ENCODE measurements at regions not wholly inside any gene's neighbourhood (a gene's known extent, or its start where the extent isn't known, plus 50 kb on each side); places are given as distances from the start of the nearest gene placed in this dataset.

DNA sequence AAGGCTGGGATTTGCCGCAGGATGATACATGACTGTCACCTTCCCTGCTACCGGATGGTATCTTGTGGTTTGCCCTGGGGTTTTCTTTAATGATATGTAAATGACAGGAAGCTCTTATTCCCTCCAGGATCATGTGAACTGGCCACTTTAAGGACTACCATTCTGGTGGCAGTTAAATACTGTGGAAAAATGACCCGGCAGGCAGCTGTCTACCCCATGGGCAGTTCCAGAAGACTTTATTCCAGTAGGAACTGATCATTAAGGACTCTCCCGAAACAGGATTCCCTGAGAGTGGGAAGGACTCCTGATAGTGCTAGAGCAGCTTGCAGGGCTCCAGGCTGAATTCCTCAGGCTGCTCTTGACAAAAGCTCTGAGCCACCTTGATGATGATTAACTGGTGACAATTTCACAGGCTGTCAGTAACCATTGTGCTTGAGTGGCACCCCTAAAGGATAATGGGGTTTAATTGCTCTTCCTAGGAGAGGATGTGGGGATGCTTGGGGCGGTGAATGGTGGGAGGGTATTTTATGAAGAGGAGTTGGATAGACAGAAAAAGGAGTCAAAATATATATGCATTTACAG lies 212.0 kb downstream of the CPS1 start:
- WGBS (ENCODE audit: insufficient coverage), result 85% methylated on average over 2 of the region's 5 CpGs

DNA sequence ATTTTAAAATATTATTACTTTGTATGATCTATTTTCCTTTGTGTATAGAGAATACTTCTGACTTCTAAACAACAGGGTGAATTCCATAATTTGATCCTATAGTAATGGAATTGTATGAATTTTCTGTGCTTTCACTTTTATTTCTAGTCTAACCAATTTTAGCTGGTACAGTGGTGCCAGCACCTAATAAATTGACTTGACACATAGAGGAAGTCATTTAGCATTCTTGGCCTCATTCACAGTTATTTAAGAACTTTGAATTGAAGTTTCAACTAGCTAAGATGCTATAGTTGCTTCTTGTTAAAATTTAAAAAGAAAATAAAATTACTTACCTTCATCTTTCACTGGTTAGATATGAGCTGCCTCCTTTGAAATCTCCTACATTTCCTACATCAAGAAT lies 220.4 kb downstream of the CPS1 start:
- H3K79me2 ChIP-seq (ENCODE audit: insufficient read depth, low read length), result no peaks in the 10 kb centered on the region
- intact Hi-C loops (cut with micrococcal nuclease), result no loop called here
- no peak overlapping the region for H3K27ac Mint-ChIP-seq

More for the DNA sequence above, 212.0 kb downstream of the CPS1 start:
- no peak overlapping the region for H2AFZ ChIP-seq (ENCODE audit: insufficient read depth, low read depth, low read length, poor library complexity, severe bottlenecking)
- TF ChIP-seq, protein P1, sequence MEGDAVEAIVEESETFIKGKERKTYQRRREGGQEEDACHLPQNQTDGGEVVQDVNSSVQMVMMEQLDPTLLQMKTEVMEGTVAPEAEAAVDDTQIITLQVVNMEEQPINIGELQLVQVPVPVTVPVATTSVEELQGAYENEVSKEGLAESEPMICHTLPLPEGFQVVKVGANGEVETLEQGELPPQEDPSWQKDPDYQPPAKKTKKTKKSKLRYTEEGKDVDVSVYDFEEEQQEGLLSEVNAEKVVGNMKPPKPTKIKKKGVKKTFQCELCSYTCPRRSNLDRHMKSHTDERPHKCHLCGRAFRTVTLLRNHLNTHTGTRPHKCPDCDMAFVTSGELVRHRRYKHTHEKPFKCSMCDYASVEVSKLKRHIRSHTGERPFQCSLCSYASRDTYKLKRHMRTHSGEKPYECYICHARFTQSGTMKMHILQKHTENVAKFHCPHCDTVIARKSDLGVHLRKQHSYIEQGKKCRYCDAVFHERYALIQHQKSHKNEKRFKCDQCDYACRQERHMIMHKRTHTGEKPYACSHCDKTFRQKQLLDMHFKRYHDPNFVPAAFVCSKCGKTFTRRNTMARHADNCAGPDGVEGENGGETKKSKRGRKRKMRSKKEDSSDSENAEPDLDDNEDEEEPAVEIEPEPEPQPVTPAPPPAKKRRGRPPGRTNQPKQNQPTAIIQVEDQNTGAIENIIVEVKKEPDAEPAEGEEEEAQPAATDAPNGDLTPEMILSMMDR (IDR thresholded peaks at IDR 0.05), result no peak
- H3K27ac ChIP-seq (ENCODE audit: low read depth in 1 of 2, low read length in 2 of 2), result no peak overlapping the region
- no peak overlapping the region for H3K4me2 ChIP-seq (replicated peaks; ENCODE audit: extremely low read depth, low read length, poor library complexity, severe bottlenecking)
- Mint-ChIP-seq H3K36me3 (no peaks in the 10 kb centered on the region), H3K27me3 (ENCODE audit: low read depth in 3 of 3) (no peaks in the 10 kb centered on the region), H3K9me3 (peaks cover 0 to 9% (median 5%) of the 10 kb centered on the region in 7 donors), H3K4me3 (no peak overlapping the region), H3K27ac (no peak overlapping the region), H3K4me1 (no peaks in the 10 kb centered on the region)
- intact Hi-C loops (cut with micrococcal nuclease), result no loop called here
- H3K9me3 ChIP-seq (replicated peaks in 1 of 2; ENCODE audit: control insufficient read depth in 1 of 2, insufficient read depth in 1 of 2, low read length in 2 of 2), result no peaks in the 10 kb centered on the region
- no peaks in the 10 kb centered on the region for H3K27me3 ChIP-seq (ENCODE audit: control insufficient read depth in 2 of 2, insufficient read depth in 2 of 2, low read length in 2 of 2)
- no peaks in the 10 kb centered on the region for H3K36me3 ChIP-seq (replicated peaks in 1 of 2; ENCODE audit: control insufficient read depth in 1 of 2, insufficient read depth in 2 of 2, low read length in 2 of 2)
- no peak overlapping the region for H3K9ac ChIP-seq (ENCODE audit: insufficient read depth, low read length, poor library complexity, severe bottlenecking)
- no peaks in the 10 kb centered on the region for H4K20me1 ChIP-seq (ENCODE audit: insufficient read depth, low read length)
- no peaks in the 10 kb centered on the region for H3K4me1 ChIP-seq (ENCODE audit: control insufficient read depth in 1 of 2, insufficient read depth in 2 of 2, low read length in 2 of 2)
- H3K4me3 ChIP-seq (replicated peaks in 1 of 3; ENCODE audit: low read depth in 2 of 3, low read length in 3 of 3), result no peak overlapping the region
- H3K79me2 ChIP-seq (ENCODE audit: insufficient read depth, low read length), result no peaks in the 10 kb centered on the region
- DNase-seq, result no peak

More for the DNA sequence above, 220.4 kb downstream of the CPS1 start:
- no peak overlapping the region for H2AFZ ChIP-seq (ENCODE audit: insufficient read depth, low read depth, low read length, poor library complexity, severe bottlenecking)
- H4K20me1 ChIP-seq (ENCODE audit: insufficient read depth, low read length), result no peaks in the 10 kb centered on the region
- no peaks in the 10 kb centered on the region for H3K36me3 ChIP-seq (replicated peaks in 1 of 2; ENCODE audit: control insufficient read depth in 1 of 2, insufficient read depth in 2 of 2, low read length in 2 of 2)
- Mint-ChIP-seq H3K9me3 (peaks cover 0 to 9% (median 4%) of the 10 kb centered on the region in 7 donors), H3K4me3 (no peak overlapping the region), H3K4me1 (no peaks in the 10 kb centered on the region), H3K27me3 (ENCODE audit: low read depth in 3 of 3) (no peaks in the 10 kb centered on the region), H3K36me3 (no peaks in the 10 kb centered on the region)
- H3K4me1 ChIP-seq (ENCODE audit: control insufficient read depth in 1 of 2, insufficient read depth in 2 of 2, low read length in 2 of 2), result no peaks in the 10 kb centered on the region
- DNase-seq, result no peak
- no peak overlapping the region for H3K4me3 ChIP-seq (replicated peaks in 1 of 3; ENCODE audit: low read depth in 2 of 3, low read length in 3 of 3)
- no peaks in the 10 kb centered on the region for H3K9me3 ChIP-seq (replicated peaks in 1 of 2; ENCODE audit: control insufficient read depth in 1 of 2, insufficient read depth in 1 of 2, low read length in 2 of 2)
- H3K9ac ChIP-seq (ENCODE audit: insufficient read depth, low read length, poor library complexity, severe bottlenecking), result no peak overlapping the region
- H3K27me3 ChIP-seq (ENCODE audit: control insufficient read depth in 2 of 2, insufficient read depth in 2 of 2, low read length in 2 of 2), result no peaks in the 10 kb centered on the region
- no peak overlapping the region for H3K4me2 ChIP-seq (replicated peaks; ENCODE audit: extremely low read depth, low read length, poor library complexity, severe bottlenecking)
- TF ChIP-seq, protein P1 (IDR thresholded peaks at IDR 0.05), result no peak
- H3K27ac ChIP-seq (ENCODE audit: low read depth in 1 of 2, low read length in 2 of 2), result no peak overlapping the region
